ENCODE measurements at regions not wholly inside any gene's neighbourhood (a gene's known extent, or its start where the extent isn't known, plus 50 kb on each side); places are given as distances from the start of the nearest gene placed in this dataset.

- TF ChIP-seq CTCF (IDR thresholded peaks at IDR 0.05; ENCODE audit: low read length) (no peak), EZH2 (IDR thresholded peaks at IDR 0.05; ENCODE audit: borderline replicate concordance, low read length) (no peak)
Observed at GRCh38 chr2:200239216-200239615, 67.3 kb upstream of the SPATS2L start.

Measured in OCI-LY1 (cell line).